HepG2 (cell line): ENCODE measurements at regions not wholly inside any gene's neighbourhood (a gene's known extent, or its start where the extent isn't known, plus 50 kb on each side); places are given as distances from the start of the nearest gene placed in this dataset.

ENCODE experiments used
- CHD2 ChIP-seq: IDR thresholded peaks from 2 replicates; pipeline ENCODE4 v1.6.1; 2011; ENCODE audit warnings: low read depth, low read length, improper control_type of control experiment
- DPF2 ChIP-seq: sonication (generic); formaldehyde crosslinking; IDR thresholded peaks from 2 replicates; pipeline ENCODE4 v1.4.0; 2020; ENCODE audit warnings: mild to moderate bottlenecking, low read depth, missing genetic modification reagents, borderline replicate concordance
- HMGXB4 ChIP-seq, 2 experiments: sonication (generic) in 1 of 2; formaldehyde crosslinking in 1 of 2; IDR thresholded peaks; 2 replicates each; pipeline versions ENCODE4 v1.4.0 to v1.6.1; 2018 to 2020; ENCODE audit warnings: missing genetic modification reagents in 2 of 2, borderline replicate concordance in 1 of 2, low read depth in 1 of 2, mild to moderate bottlenecking in 1 of 2, missing biosample characterization in 1 of 2
- NFE2L1 ChIP-seq: sonication (generic); formaldehyde crosslinking; IDR thresholded peaks from 2 replicates; pipeline ENCODE4 v1.4.0; 2020; ENCODE audit warnings: missing genetic modification reagents, mild to moderate bottlenecking, borderline replicate concordance
- POLR2A ChIP-seq, 2 experiments: IDR thresholded peaks; 2 replicates each; pipeline ENCODE4 v1.6.1; 2011; ENCODE audit warnings: low read depth in 2 of 2, low read length in 2 of 2, mild to moderate bottlenecking in 1 of 2, moderate library complexity in 1 of 2; ENCODE audit not compliant: insufficient read depth in 1 of 2
- RAD21 ChIP-seq: fragments of 450-650 bp; formaldehyde crosslinking; IDR thresholded peaks from 2 replicates; pipeline ENCODE4 v1.5.0; 2020; ENCODE audit warnings: mild to moderate bottlenecking
- RFX5 ChIP-seq: IDR thresholded peaks from 2 replicates; pipeline ENCODE4 v1.6.1; 2011; ENCODE audit warnings: low read depth, low read length, improper control_type of control experiment
- SMC3 ChIP-seq: IDR thresholded peaks from 2 replicates; pipeline ENCODE4 v1.6.1; 2011; ENCODE audit warnings: low read length, improper control_type of control experiment
- ZFX ChIP-seq: sonication (generic); formaldehyde crosslinking; IDR thresholded peaks from 2 replicates; pipeline ENCODE4 v1.4.0; 2020; ENCODE audit warnings: mild to moderate bottlenecking, low read depth, missing genetic modification reagents, moderate library complexity
- ZNF44 ChIP-seq: sonication (generic); formaldehyde crosslinking; IDR thresholded peaks from 2 replicates; pipeline ENCODE4 v1.5.1; 2020; ENCODE audit warnings: mild to moderate bottlenecking, missing genetic modification reagents
- ZNF776 ChIP-seq: sonication (generic); formaldehyde crosslinking; IDR thresholded peaks from 2 replicates; pipeline ENCODE4 v1.4.0; 2020; ENCODE audit warnings: mild to moderate bottlenecking, missing genetic modification reagents

- TF ChIP-seq ZFX (no peak), SMC3 (no peak), HMGXB4 (CRISPR knock-in tag; IDR thresholded peaks at IDR 0.05; ENCODE audit: borderline replicate concordance in 1 of 2, low read depth in 1 of 2) (no peak), ZNF44 (CRISPR knock-in tag) (no peak), CHD2 (no peak), RAD21 (no peak), NFE2L1 (no peak), ZNF776 (CRISPR knock-in tag) (no peak), POLR2A (IDR thresholded peaks at IDR 0.05; ENCODE audit: insufficient read depth in 1 of 2, low read depth in 2 of 2, low read length in 2 of 2) (no peak), RFX5 (no peak), DPF2 (CRISPR knock-in tag) (no peak)
These were observed 101.6 kb downstream of the TMEM47 start for GRCh38 chrX:34555481-34555880.
